ENCODE measurements at regions not wholly inside any gene's neighbourhood (a gene's known extent, or its start where the extent isn't known, plus 50 kb on each side); places are given as distances from the start of the nearest gene placed in this dataset.

GRCh38 chr7:85426487-85426960, 239.7 kb upstream of the SEMA3D start:
- ATAC-seq (peak; percentile 87), DNase-seq (peak in 1 of 4 donors; percentile 56)
- no peaks in the 10 kb centered on the region for H3K27me3 ChIP-seq
- H3K9me3 ChIP-seq, result no peaks in the 10 kb centered on the region
- no peaks in the 10 kb centered on the region for H3K36me3 ChIP-seq
- intact Hi-C loops (cut with DNase I), result no loop called here
- H3K4me3 ChIP-seq, result no peak overlapping the region
- H3K27ac ChIP-seq, result no peak overlapping the region
- no peaks in the 10 kb centered on the region for H3K4me1 ChIP-seq
- no peak for TF ChIP-seq CTCF (IDR thresholded peaks at IDR 0.05)

- H3K27ac ChIP-seq, result no peak overlapping the region
- no peaks in the 10 kb centered on the region for H3K4me1 ChIP-seq
- H3K4me3 ChIP-seq, result no peak overlapping the region
- no peaks in the 10 kb centered on the region for H3K36me3 ChIP-seq
- no peaks in the 10 kb centered on the region for H3K27me3 ChIP-seq
- TF ChIP-seq CTCF (IDR thresholded peaks at IDR 0.05), result no peak
- DNase-seq (no peak), ATAC-seq (no peak)
- no peaks in the 10 kb centered on the region for H3K9me3 ChIP-seq
- intact Hi-C loops (cut with DNase I), result no loop called here
These were observed 237.4 kb upstream of the SEMA3D start for GRCh38 chr7:85424298-85424697.

GRCh38 chr7:85423209-85423895, 236.5 kb upstream of the SEMA3D start:
- Histone ChIP-seq H3K4me1 (no peaks in the 10 kb centered on the region), H3K4me3 (no peak overlapping the region), H3K9me3 (no peaks in the 10 kb centered on the region), H3K27ac (no peak overlapping the region), H3K27me3 (no peaks in the 10 kb centered on the region), H3K36me3 (no peaks in the 10 kb centered on the region)
- DNase-seq (peak in 1 of 4 donors; percentile 65), ATAC-seq (no peak)
- intact Hi-C loops (cut with DNase I), result no loop called here
- no peak for TF ChIP-seq CTCF (IDR thresholded peaks at IDR 0.05)

GRCh38 chr7:85415743-85416142, 228.9 kb upstream of the SEMA3D start:
- TF ChIP-seq CTCF (IDR thresholded peaks at IDR 0.05), result no peak
- no peak for ATAC-seq
- Histone ChIP-seq H3K9me3 (no peaks in the 10 kb centered on the region), H3K27ac (no peak overlapping the region), H3K27me3 (no peaks in the 10 kb centered on the region), H3K36me3 (no peaks in the 10 kb centered on the region), H3K4me1 (no peaks in the 10 kb centered on the region), H3K4me3 (no peak overlapping the region)
- no peak for DNase-seq
- intact Hi-C loops (cut with DNase I), result no loop called here

GRCh38 chr7:85413718-85414117, 226.9 kb upstream of the SEMA3D start:
- Histone ChIP-seq H3K27me3 (no peaks in the 10 kb centered on the region), H3K9me3 (no peaks in the 10 kb centered on the region), H3K27ac (no peak overlapping the region), H3K36me3 (no peaks in the 10 kb centered on the region), H3K4me3 (no peak overlapping the region), H3K4me1 (no peaks in the 10 kb centered on the region)
- TF ChIP-seq CTCF (IDR thresholded peaks at IDR 0.05), result no peak
- no peak for ATAC-seq
- no peak for DNase-seq
- intact Hi-C loops (cut with DNase I), result no loop called here
